Activated naive CD8-positive, alpha-beta T cell treated with anti-CD3 and anti-CD28 coated beads, Interleukin-2, amount 50 U/mL, for 24 hours (primary cell): ENCODE measurements at regions not wholly inside any gene's neighbourhood (a gene's known extent, or its start where the extent isn't known, plus 50 kb on each side); places are given as distances from the start of the nearest gene placed in this dataset.
"Not testable (repeated sequence)": the region's sequence is repeated elsewhere in the genome, so short reads cannot be mapped to it uniquely, and the experiment has no call there.

Experiments used
- ATAC-seq: fragments of 150-1000 bp; cut with Tn5 transposase; one replicate; pipeline ENCODE4 v1.10.0; 2021
- DNase-seq: peaks from one replicate; pipeline ENCODE4 v3.0.0; 2021
- H3K27ac Mint-ChIP-seq: one replicate; pipeline ENCODE4 v1.8.0; 2021; ENCODE audit warnings: mild to moderate bottlenecking, mixed read lengths
- H3K27me3 Mint-ChIP-seq: one replicate; pipeline ENCODE4 v1.8.0; 2021; ENCODE audit warnings: mixed read lengths
- H3K36me3 Mint-ChIP-seq: one replicate; pipeline ENCODE4 v1.8.0; 2021; ENCODE audit warnings: low read depth, mixed read lengths
- H3K4me1 Mint-ChIP-seq: one replicate; pipeline ENCODE4 v1.8.0; 2021; ENCODE audit warnings: mixed read lengths
- H3K4me3 Mint-ChIP-seq: one replicate; pipeline ENCODE4 v1.8.0; 2021; ENCODE audit warnings: mild to moderate bottlenecking, moderate library complexity, mixed read lengths
- H3K9me3 Mint-ChIP-seq: one replicate; pipeline ENCODE4 v1.8.0; 2021; ENCODE audit warnings: mixed read lengths

- not testable (repeated sequence) for H3K36me3 Mint-ChIP-seq, H3K4me1 Mint-ChIP-seq, H3K27ac Mint-ChIP-seq, H3K27me3 Mint-ChIP-seq, H3K4me3 Mint-ChIP-seq, ATAC-seq, DNase-seq
- H3K9me3 Mint-ChIP-seq = peaks cover 14% of the 10 kb centered on the region
Observed at GRCh38 chr7:19954166-19954565, 180.7 kb upstream of the TMEM196 start.

GRCh38 chr7:19953411-19953810, 180.0 kb upstream of the TMEM196 start:
- H3K4me3 Mint-ChIP-seq, ATAC-seq, H3K4me1 Mint-ChIP-seq, H3K27me3 Mint-ChIP-seq, DNase-seq, H3K27ac Mint-ChIP-seq, H3K36me3 Mint-ChIP-seq: not testable (repeated sequence)
- H3K9me3 Mint-ChIP-seq = peaks cover 22% of the 10 kb centered on the region

GRCh38 chr7:19948160-19948559, 174.7 kb upstream of the TMEM196 start:
- ATAC-seq (no peak), DNase-seq (no peak)
- Mint-ChIP-seq H3K27me3 (no peaks in the 10 kb centered on the region), H3K36me3 (no peaks in the 10 kb centered on the region), H3K4me3 (no peak overlapping the region), H3K9me3 (peaks cover 22% of the 10 kb centered on the region), H3K27ac (no peak overlapping the region), H3K4me1 (no peaks in the 10 kb centered on the region)

- no peaks in the 10 kb centered on the region for H3K36me3 Mint-ChIP-seq
- no peaks in the 10 kb centered on the region for H3K27me3 Mint-ChIP-seq
- no peak overlapping the region for H3K27ac Mint-ChIP-seq
- H3K4me3 Mint-ChIP-seq = no peak overlapping the region
- no peaks in the 10 kb centered on the region for H3K4me1 Mint-ChIP-seq
- peaks cover 11% of the 10 kb centered on the region for H3K9me3 Mint-ChIP-seq
- no peak for DNase-seq
- no peak for ATAC-seq
Observed at GRCh38 chr7:19944363-19945120, 171.1 kb upstream of the TMEM196 start.

- no peaks in the 10 kb centered on the region for H3K4me1 Mint-ChIP-seq
- ATAC-seq (no peak), DNase-seq (no peak)
- peaks cover 12% of the 10 kb centered on the region for H3K9me3 Mint-ChIP-seq
- H3K4me3 Mint-ChIP-seq = no peak overlapping the region
- no peaks in the 10 kb centered on the region for H3K36me3 Mint-ChIP-seq
- no peaks in the 10 kb centered on the region for H3K27me3 Mint-ChIP-seq
- H3K27ac Mint-ChIP-seq = no peak overlapping the region
Observed at GRCh38 chr7:19939746-19940145, 166.3 kb upstream of the TMEM196 start.

DNA sequence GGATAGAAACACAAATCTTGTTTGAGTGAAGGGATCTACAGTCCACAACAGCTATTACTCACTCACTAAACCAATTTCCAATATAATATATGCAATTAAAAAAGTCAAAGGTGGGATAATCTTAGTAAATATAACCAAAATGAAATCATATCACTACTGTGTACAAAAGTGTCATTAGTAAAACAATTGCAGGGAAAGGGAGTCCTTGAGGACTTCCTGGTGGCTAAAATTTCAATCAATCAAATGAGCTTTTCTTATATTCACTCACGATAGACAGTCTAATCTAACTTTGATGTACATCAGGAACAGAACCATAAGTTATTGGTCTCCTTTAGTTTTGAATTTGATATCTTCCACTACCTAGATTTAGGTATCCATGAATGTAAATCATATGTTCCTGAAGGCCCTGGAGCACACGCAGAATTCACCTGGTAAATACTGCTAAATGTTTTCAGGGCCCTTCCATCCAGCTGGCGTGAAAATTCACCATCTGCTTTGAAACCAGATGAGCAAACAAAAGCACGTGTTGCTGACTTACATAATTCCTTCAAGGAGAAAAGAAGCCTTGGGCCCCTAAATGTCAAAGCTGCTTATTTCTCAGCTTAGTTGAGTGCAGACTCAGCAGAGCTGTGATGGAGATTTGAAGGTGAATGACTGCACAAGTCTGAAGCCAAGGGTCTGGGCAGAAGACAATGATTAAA, 159.3 kb upstream of the TMEM196 start:
- DNase-seq (no peak), ATAC-seq (no peak)
- Mint-ChIP-seq H3K4me3 (no peak overlapping the region), H3K4me1 (no peaks in the 10 kb centered on the region), H3K27ac (no peak overlapping the region), H3K9me3 (peaks cover 16% of the 10 kb centered on the region), H3K27me3 (no peaks in the 10 kb centered on the region), H3K36me3 (no peaks in the 10 kb centered on the region)

DNA sequence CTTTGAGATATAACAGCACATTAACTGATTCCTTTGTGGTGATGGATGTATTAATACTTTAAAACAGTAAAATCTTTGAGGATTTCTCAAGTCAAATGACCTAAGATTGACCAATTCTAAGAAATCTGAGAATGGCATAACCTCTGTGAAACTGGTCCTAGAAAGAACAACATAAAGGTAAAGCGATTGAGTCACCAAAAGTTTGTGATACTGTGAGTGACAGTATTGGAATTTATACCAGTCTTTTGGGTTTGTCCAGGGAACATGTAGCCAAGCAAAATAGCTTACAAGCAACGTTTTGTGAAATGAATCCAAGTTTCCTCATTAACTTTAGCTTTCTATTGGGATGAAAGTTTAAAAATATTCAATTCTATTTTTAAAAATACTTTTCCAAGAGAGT, 157.4 kb upstream of the TMEM196 start:
- Mint-ChIP-seq H3K36me3 (no peaks in the 10 kb centered on the region), H3K27me3 (no peaks in the 10 kb centered on the region), H3K4me3 (no peak overlapping the region), H3K9me3 (peaks cover 7% of the 10 kb centered on the region), H3K27ac (no peak overlapping the region), H3K4me1 (no peaks in the 10 kb centered on the region)
- DNase-seq = no peak
- no peak for ATAC-seq

- H3K36me3 Mint-ChIP-seq = no peaks in the 10 kb centered on the region
- H3K4me1 Mint-ChIP-seq = no peaks in the 10 kb centered on the region
- ATAC-seq (no peak), DNase-seq (no peak)
- no peak overlapping the region for H3K4me3 Mint-ChIP-seq
- H3K9me3 Mint-ChIP-seq = peaks cover 7% of the 10 kb centered on the region
- H3K27ac Mint-ChIP-seq = no peak overlapping the region
- H3K27me3 Mint-ChIP-seq = no peaks in the 10 kb centered on the region
Observed at GRCh38 chr7:19930051-19930450, 156.6 kb upstream of the TMEM196 start.

GRCh38 chr7:19928247-19928646, 154.8 kb upstream of the TMEM196 start:
- H3K4me1 Mint-ChIP-seq = no peaks in the 10 kb centered on the region
- peaks cover 4% of the 10 kb centered on the region for H3K9me3 Mint-ChIP-seq
- ATAC-seq (no peak), DNase-seq (no peak)
- H3K36me3 Mint-ChIP-seq = no peaks in the 10 kb centered on the region
- H3K27me3 Mint-ChIP-seq = no peaks in the 10 kb centered on the region
- H3K27ac Mint-ChIP-seq = no peak overlapping the region
- no peak overlapping the region for H3K4me3 Mint-ChIP-seq

GRCh38 chr7:19920705-19921104, 147.3 kb upstream of the TMEM196 start:
- H3K27me3 Mint-ChIP-seq = no peaks in the 10 kb centered on the region
- H3K36me3 Mint-ChIP-seq = no peaks in the 10 kb centered on the region
- no peak overlapping the region for H3K27ac Mint-ChIP-seq
- no peaks in the 10 kb centered on the region for H3K4me1 Mint-ChIP-seq
- no peak for DNase-seq
- H3K9me3 Mint-ChIP-seq = no peaks in the 10 kb centered on the region
- H3K4me3 Mint-ChIP-seq = no peak overlapping the region
- no peak for ATAC-seq

DNA sequence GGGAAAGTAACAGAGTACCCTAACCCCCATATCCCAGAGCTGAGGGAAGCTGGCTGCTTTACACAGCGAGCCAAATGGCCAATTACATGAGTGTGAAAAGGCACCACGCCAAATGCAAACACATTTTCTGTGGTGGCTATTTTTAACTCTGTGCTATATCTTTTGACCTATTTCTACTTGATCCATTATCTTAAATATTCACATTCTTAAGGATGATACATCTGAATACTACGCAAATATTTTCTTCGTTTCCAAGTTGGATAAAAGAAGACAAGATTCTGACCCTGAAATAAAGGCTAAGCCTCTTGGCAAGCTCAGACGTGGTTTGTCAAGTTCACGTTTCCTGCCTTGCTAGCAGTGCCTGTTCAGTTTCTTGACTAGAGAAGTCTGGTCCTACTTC, 146.7 kb upstream of the TMEM196 start:
- Mint-ChIP-seq H3K36me3 (no peaks in the 10 kb centered on the region), H3K4me3 (no peak overlapping the region), H3K9me3 (no peaks in the 10 kb centered on the region), H3K27ac (no peak overlapping the region), H3K4me1 (no peaks in the 10 kb centered on the region), H3K27me3 (no peaks in the 10 kb centered on the region)
- no peak for ATAC-seq
- DNase-seq = no peak

DNA sequence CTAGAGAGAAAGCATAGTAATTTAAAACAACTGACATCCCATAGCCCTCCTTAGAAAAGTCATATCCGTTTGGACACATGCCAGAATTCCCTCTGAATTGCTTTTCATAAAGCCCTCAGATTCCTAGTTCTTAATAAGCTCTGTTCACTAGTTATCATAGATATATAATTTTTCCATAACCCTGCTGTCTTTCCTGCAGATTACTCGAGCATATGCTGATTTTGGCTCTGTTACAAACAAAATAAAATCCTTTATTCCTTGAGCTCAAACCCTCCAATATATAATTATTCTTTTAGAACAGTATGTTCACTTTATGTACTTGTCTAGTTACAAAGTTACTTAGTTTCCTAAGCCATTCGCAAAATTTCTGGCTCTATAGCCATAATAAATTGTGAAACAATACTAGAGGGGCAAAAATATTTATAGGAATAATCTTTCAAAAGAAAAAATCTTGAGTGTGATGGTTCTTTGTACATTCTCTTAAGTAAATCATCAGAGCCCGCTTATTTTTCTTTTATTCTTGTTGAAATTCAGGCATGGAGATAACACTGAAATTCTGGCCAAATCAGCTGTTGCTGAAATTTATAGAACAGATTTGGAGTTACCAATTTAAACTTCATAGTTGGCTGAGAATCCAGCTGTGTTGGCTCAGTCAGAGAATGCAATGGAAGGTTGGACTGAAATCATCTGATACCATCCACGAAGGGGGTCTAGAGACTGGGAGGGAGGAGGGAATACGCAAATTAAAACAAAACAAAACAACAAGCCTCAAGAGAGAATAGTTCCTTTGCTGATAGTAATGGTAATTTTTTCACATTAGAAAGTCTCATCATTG, 146.1 kb upstream of the TMEM196 start:
- DNase-seq (no peak), ATAC-seq (no peak)
- H3K4me1 Mint-ChIP-seq = no peaks in the 10 kb centered on the region

GRCh38 chr7:19916046-19916445, 142.6 kb upstream of the TMEM196 start:
- Mint-ChIP-seq H3K27me3 (no peaks in the 10 kb centered on the region), H3K27ac (no peak overlapping the region), H3K4me1 (no peaks in the 10 kb centered on the region), H3K36me3 (no peaks in the 10 kb centered on the region), H3K9me3 (peaks cover 4% of the 10 kb centered on the region), H3K4me3 (no peak overlapping the region)
- ATAC-seq (no peak), DNase-seq (no peak)

More for the DNA sequence above, 146.1 kb upstream of the TMEM196 start:
- Mint-ChIP-seq H3K9me3 (no peaks in the 10 kb centered on the region), H3K36me3 (no peaks in the 10 kb centered on the region), H3K27ac (no peak overlapping the region), H3K27me3 (no peaks in the 10 kb centered on the region), H3K4me3 (no peak overlapping the region)

DNA sequence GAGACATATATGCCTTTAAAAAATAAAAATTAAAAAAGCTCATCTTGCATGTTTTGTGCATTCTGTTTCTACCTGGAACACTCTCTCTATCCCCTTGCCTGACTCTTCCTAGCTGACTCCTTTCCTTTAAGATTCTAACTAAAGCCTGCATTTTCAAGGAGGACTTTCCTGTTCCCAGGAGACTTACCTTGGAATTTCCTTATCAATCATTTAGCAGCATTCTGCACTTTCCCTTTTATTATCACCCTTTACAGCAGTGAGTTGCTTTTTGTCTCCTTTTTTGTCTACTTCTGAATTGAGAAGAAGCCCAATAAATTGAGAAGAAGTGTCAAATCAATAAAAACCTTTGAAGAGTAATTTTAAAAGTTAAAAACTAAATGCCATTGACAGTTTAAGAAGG, 142.2 kb upstream of the TMEM196 start:
- Mint-ChIP-seq H3K4me1 (no peaks in the 10 kb centered on the region), H3K27me3 (no peaks in the 10 kb centered on the region), H3K36me3 (no peaks in the 10 kb centered on the region), H3K27ac (no peak overlapping the region), H3K9me3 (peaks cover 4% of the 10 kb centered on the region), H3K4me3 (no peak overlapping the region)
- ATAC-seq (no peak), DNase-seq (no peak)

DNA sequence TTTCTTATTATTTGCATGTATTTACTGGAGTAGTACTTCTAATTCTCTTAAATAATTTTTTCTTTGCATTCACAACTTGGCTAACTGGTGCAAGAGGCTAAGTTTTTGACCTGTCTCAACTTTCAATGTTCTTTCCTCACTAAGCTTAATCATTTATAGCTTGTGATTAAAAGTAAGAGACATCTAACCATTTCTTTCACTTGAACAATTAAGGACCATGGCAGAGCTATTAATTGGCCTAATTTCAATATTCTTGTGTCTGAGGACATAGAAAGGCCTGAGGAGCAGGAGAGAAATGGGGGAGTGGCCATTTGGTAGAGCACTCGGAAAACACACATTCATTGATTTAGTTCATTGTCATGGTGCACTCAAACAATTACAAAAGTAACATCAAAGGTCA, 141.4 kb upstream of the TMEM196 start:
- Mint-ChIP-seq H3K27ac (no peak overlapping the region), H3K9me3 (peaks cover 4% of the 10 kb centered on the region), H3K36me3 (no peaks in the 10 kb centered on the region), H3K27me3 (no peaks in the 10 kb centered on the region), H3K4me3 (no peak overlapping the region), H3K4me1 (no peaks in the 10 kb centered on the region)
- no peak for ATAC-seq
- no peak for DNase-seq
